ENCODE measurements at regions not wholly inside any gene's neighbourhood (a gene's known extent, or its start where the extent isn't known, plus 50 kb on each side); places are given as distances from the start of the nearest gene placed in this dataset.

GRCh38 chr6:145262771-145263170 lies 472.5 kb downstream of the EPM2A start:
- DNase-seq (ENCODE audit: low spot score) = no peak
- Histone ChIP-seq H3K4me3 (ENCODE audit: low read depth, low read length, poor library complexity, severe bottlenecking) (no peak overlapping the region), H3K36me3 (ENCODE audit: insufficient read depth, low read length, poor library complexity, severe bottlenecking) (no peaks in the 10 kb centered on the region), H3K27me3 (replicated peaks; ENCODE audit: insufficient read depth, low read depth, low read length, poor library complexity) (no peaks in the 10 kb centered on the region), H3K4me1 (ENCODE audit: insufficient read depth, low read length, poor library complexity, severe bottlenecking) (peaks cover 46% of the 10 kb centered on the region), H3K27ac (ENCODE audit: low read depth, low read length, poor library complexity, severe bottlenecking) (no peak overlapping the region), H3K9me3 (ENCODE audit: low read depth, low read length, poor library complexity, severe bottlenecking) (no peaks in the 10 kb centered on the region)
- BruUV-seq (replicated peaks) = no TSS peak
- POLR2A ChIA-PET (ENCODE audit: low non-redundant PET) = no interaction called here
- intact Hi-C loops (cut with micrococcal nuclease; ENCODE audit: unreplicated experiment) = loop anchor here (5.0 to 10.0 kb wide), 2 partner anchors 190 to 472 kb away; partner anchors contain the start of gene EPM2A
- CTCF ChIA-PET = no interaction called here
- TF ChIP-seq EZH2 (IDR thresholded peaks at IDR 0.05; ENCODE audit: borderline replicate concordance, low read depth, low read length, poor library complexity, severe bottlenecking) (no peak), CTCF (conservative IDR thresholded peaks at IDR 0.05; ENCODE audit: low read depth, low read length) (no peak)

- Histone ChIP-seq H3K27me3 (replicated peaks; ENCODE audit: insufficient read depth, low read depth, low read length, poor library complexity) (no peaks in the 10 kb centered on the region), H3K4me1 (ENCODE audit: insufficient read depth, low read length, poor library complexity, severe bottlenecking) (peaks cover 46% of the 10 kb centered on the region), H3K36me3 (ENCODE audit: insufficient read depth, low read length, poor library complexity, severe bottlenecking) (no peaks in the 10 kb centered on the region), H3K9me3 (ENCODE audit: low read depth, low read length, poor library complexity, severe bottlenecking) (no peaks in the 10 kb centered on the region), H3K4me3 (ENCODE audit: low read depth, low read length, poor library complexity, severe bottlenecking) (no peak overlapping the region), H3K27ac (ENCODE audit: low read depth, low read length, poor library complexity, severe bottlenecking) (no peak overlapping the region)
- intact Hi-C loops (cut with micrococcal nuclease; ENCODE audit: unreplicated experiment) = loop anchor here (5.0 to 10.0 kb wide), 2 partner anchors 189 to 471 kb away; partner anchors contain the start of gene EPM2A
- CTCF ChIA-PET = no interaction called here
- DNase-seq (ENCODE audit: low spot score) = no peak
- no peak for TF ChIP-seq EZH2 (IDR thresholded peaks at IDR 0.05; ENCODE audit: borderline replicate concordance, low read depth, low read length, poor library complexity, severe bottlenecking)
- no peak for TF ChIP-seq CTCF (conservative IDR thresholded peaks at IDR 0.05; ENCODE audit: low read depth, low read length)
- POLR2A ChIA-PET (ENCODE audit: low non-redundant PET) = no interaction called here
- BruUV-seq (replicated peaks) = no TSS peak
These were observed 471.5 kb downstream of the EPM2A start for GRCh38 chr6:145263778-145264211.

GRCh38 chr6:145266432-145267075 lies 468.8 kb downstream of the EPM2A start:
- no peak for TF ChIP-seq EZH2 (IDR thresholded peaks at IDR 0.05; ENCODE audit: borderline replicate concordance, low read depth, low read length, poor library complexity, severe bottlenecking)
- TF ChIP-seq CTCF (conservative IDR thresholded peaks at IDR 0.05; ENCODE audit: low read depth, low read length) = no peak
- Histone ChIP-seq H3K27ac (ENCODE audit: low read depth, low read length, poor library complexity, severe bottlenecking) (no peak overlapping the region), H3K9me3 (ENCODE audit: low read depth, low read length, poor library complexity, severe bottlenecking) (no peaks in the 10 kb centered on the region), H3K4me3 (ENCODE audit: low read depth, low read length, poor library complexity, severe bottlenecking) (no peak overlapping the region), H3K4me1 (ENCODE audit: insufficient read depth, low read length, poor library complexity, severe bottlenecking) (peaks cover 25% of the 10 kb centered on the region), H3K36me3 (ENCODE audit: insufficient read depth, low read length, poor library complexity, severe bottlenecking) (no peaks in the 10 kb centered on the region), H3K27me3 (replicated peaks; ENCODE audit: insufficient read depth, low read depth, low read length, poor library complexity) (no peaks in the 10 kb centered on the region)
- intact Hi-C loops (cut with micrococcal nuclease; ENCODE audit: unreplicated experiment) = loop anchor here (10.0 kb wide), 1 partner anchor 468 kb away; the partner anchor contains the start of gene EPM2A
- ChIA-PET POLR2A (ENCODE audit: low non-redundant PET) (no interaction called here), CTCF (no interaction called here)
- no TSS peak for BruUV-seq (replicated peaks)
- no peak for DNase-seq (ENCODE audit: low spot score)
